ENCODE measurements at regions not wholly inside any gene's neighbourhood (a gene's known extent, or its start where the extent isn't known, plus 50 kb on each side); places are given as distances from the start of the nearest gene placed in this dataset.

GRCh38 chr2:6754419-6754818 lies 111.3 kb downstream of the CMPK2 start:
- TF ChIP-seq ZNF274 (IDR thresholded peaks at IDR 0.05; ENCODE audit: low read depth, low read length), result no peak
- no peak for TF ChIP-seq YY1 (IDR thresholded peaks at IDR 0.05; ENCODE audit: insufficient read depth, insufficient read length)

Measured in NT2/D1 (cell line).